ENCODE measurements at regions not wholly inside any gene's neighbourhood (a gene's known extent, or its start where the extent isn't known, plus 50 kb on each side); places are given as distances from the start of the nearest gene placed in this dataset.

DNA sequence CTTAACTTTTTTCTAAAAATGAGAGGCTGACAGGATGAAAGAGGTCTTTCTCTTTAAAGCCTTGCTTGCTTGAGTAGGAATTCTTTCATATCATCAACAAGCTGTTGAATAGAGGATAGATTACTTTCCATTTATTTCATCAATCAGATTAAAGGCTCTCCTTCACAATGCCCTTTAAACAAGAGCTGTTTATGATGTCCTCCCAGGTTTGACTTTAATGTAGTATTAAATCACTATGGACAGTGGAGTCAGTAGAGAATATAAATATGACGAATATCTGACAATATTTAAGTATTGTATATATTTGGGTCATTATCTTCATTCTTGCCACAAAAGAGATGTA lies 282.0 kb downstream of the ISL1 start:
- no peak for ATAC-seq
- DNase-seq: no peak
- 69 to 76% methylated on average over 1 of the region's 1 CpG for WGBS, 2 donors
- no peak overlapping the region for H3K4me3 ChIP-seq
- H3K36me3 ChIP-seq: no peaks in the 10 kb centered on the region
- no peak overlapping the region for H3K27ac ChIP-seq
- H3K9me3 ChIP-seq: peaks cover 0 to 8% (median 0%) of the 10 kb centered on the region in 11 donors
- no peaks in the 10 kb centered on the region for H3K4me1 ChIP-seq
- no peaks in the 10 kb centered on the region for H3K27me3 ChIP-seq
- intact Hi-C loops (cut with DNase I): no loop called here
- no peak for TF ChIP-seq CTCF (IDR thresholded peaks at IDR 0.05)

GRCh38 chr5:51669095-51669494 lies 285.8 kb downstream of the ISL1 start:
- Histone ChIP-seq H3K4me1 (no peaks in the 10 kb centered on the region), H3K4me3 (no peak overlapping the region), H3K27me3 (no peaks in the 10 kb centered on the region), H3K36me3 (no peaks in the 10 kb centered on the region), H3K27ac (no peak overlapping the region), H3K9me3 (peaks cover 0 to 27% (median 3%) of the 10 kb centered on the region in 11 donors)
- intact Hi-C loops (cut with DNase I): no loop called here
- DNase-seq (no peak), ATAC-seq (no peak)
- WGBS, 2 donors: 83 to 89% methylated on average over 4 of the region's 4 CpGs
- TF ChIP-seq CTCF (IDR thresholded peaks at IDR 0.05): no peak

DNA sequence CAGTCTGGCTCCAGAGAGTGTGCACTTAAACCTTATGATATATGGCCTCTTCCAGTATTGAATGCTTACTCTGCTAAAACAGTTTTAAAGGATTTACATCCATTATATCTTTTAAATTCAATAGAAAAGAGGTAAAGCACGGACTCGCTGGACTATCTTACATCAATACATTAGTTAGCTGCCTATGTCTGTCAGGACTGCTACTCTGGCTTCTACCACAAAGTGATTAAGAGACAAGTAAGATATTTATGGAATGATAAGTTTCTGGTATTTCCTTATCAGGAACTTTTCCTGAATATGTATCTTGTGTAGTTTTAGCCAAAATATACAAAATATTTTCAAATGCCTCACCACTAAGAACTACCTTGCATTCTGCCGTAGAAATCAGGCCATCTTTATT lies 295.1 kb downstream of the ISL1 start:
- WGBS, 2 donors: 62 to 65% methylated on average over 3 of the region's 3 CpGs
- TF ChIP-seq CTCF (IDR thresholded peaks at IDR 0.05): no peak
- Histone ChIP-seq H3K27me3 (no peaks in the 10 kb centered on the region), H3K27ac (no peak overlapping the region), H3K9me3 (peaks cover 0 to 13% (median 0%) of the 10 kb centered on the region in 11 donors), H3K4me3 (no peak overlapping the region), H3K4me1 (no peaks in the 10 kb centered on the region), H3K36me3 (no peaks in the 10 kb centered on the region)
- DNase-seq (no peak), ATAC-seq (no peak)
- intact Hi-C loops (cut with DNase I): no loop called here

DNA sequence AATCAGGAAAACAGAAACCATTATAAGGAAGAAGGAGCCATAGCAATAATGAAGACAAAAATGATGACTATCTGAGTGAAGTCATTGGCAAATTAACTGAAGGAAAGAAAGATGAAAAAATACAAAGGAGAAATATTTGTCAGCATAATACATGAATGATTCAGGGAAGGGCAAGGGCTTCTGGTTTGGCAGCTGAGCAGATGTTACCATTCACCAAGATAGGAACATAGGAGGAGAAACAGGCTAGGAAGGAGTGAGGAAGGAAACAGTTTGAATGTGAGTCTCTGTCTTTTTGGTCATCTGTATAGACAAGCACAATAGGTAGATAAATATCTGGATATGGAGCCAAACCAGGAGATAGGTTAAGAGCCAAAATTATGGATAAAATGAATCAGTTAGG lies 296.0 kb downstream of the ISL1 start:
- no peak overlapping the region for H3K4me3 ChIP-seq
- no peak overlapping the region for H3K27ac ChIP-seq
- peaks cover 0 to 7% (median 0%) of the 10 kb centered on the region in 11 donors for H3K9me3 ChIP-seq
- no peak for TF ChIP-seq CTCF (IDR thresholded peaks at IDR 0.05)
- no peak for ATAC-seq
- H3K36me3 ChIP-seq: no peaks in the 10 kb centered on the region
- no peaks in the 10 kb centered on the region for H3K27me3 ChIP-seq
- H3K4me1 ChIP-seq: no peaks in the 10 kb centered on the region
- no peak for DNase-seq
- intact Hi-C loops (cut with DNase I): no loop called here

Data from heart right ventricle (tissue), 16 donors.